ENCODE measurements at regions not wholly inside any gene's neighbourhood (a gene's known extent, or its start where the extent isn't known, plus 50 kb on each side); places are given as distances from the start of the nearest gene placed in this dataset.

DNA sequence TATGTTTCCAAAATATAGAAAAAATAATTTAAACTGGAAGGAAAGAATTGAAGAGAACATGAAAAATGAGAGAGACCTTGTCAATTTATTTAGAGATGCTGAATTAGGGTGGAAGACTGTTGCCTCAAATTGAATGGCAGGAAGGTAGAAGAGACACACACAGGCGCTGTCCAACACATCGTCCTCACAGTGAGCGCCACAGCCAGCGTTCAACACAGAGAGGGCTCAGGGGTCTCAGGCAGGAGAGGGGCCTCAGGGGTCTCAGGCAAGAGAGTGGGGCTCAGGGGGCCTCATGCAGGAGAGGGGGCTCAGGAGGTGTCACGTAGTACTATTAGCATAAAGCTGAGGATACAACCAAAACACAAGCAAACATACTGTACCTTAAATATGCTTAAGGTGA, 65.7 kb downstream of the TMEM18 start:
- DNase-seq = no peak

DNA sequence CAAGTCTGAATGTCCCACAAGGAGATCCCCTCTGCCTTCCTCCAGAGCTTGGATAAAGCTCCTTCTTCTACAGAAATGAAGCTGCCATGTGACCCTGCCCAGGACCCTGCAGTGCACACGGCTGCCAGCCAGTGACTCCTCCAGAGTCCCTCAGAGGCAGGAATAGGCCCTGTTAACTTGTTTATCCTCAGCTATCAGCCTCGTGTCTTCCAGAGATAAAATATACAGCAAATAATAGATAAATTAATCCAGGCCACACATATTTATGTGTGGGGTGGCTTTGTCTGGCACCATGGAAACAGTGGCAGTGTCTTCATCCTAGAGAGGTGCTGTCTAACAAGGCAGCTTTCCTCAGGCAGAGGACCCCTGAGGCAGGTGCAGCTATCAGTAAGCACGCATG, 66.7 kb downstream of the TMEM18 start:
- DNase-seq = no peak

DNA sequence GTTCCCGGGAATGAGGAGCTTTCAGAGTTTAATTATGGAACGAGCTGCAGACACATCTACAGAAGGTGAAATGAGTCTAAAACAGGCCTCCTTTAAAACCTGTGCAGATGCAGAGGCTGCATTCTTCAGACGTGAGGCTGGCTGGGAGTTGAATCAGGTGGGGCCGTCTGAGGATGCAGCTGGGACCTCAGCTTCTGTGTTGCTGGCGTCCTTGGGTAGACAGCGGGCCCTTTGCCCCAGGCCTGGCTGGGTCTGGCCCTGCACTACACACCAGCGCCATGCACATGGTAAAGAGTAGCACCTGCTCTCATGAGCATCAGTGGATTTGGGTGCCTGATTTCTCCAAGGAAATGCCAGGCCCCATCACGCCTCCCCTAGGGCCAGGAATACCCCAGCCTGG, 67.3 kb downstream of the TMEM18 start:
- DNase-seq = no peak

DNA sequence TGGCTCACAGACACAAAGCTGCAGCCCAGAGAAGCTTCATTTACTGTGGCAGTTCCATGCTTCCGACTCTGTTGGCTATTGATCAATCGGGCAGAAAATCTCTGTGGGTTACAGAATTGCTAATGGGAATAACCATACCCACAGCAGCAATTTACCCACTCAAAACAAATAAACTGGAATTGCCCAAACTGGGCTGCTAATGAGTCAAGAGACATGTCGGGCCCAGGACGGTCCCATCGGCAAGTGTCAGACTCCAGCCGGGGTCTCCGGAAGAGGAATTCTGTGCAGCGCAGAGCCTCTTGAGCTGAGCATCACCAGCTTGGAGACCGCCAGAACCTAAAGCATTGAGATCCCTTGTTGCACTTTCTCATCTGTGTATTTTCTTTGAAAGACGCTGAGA, 67.8 kb downstream of the TMEM18 start:
- no peak for DNase-seq

DNA sequence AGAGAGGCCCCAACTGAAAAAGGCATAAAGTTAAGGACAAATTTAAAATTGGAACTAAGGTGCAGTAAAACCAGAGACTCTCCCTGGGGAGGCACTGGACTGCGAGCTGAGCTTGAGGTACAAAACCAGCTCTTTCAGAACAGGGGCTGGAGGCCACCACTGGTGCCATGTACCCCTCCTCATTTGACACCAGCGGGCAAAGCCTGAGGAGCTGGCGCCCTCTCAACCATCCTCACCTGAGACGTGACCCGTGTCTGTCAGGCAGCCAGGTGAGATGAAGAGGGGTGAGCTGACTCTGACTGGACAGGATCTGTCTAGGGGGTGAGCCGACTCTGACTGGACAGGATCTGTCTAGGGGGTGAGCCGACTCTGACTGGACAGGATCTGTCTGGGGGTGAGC, 68.5 kb downstream of the TMEM18 start:
- no peak for DNase-seq

DNA sequence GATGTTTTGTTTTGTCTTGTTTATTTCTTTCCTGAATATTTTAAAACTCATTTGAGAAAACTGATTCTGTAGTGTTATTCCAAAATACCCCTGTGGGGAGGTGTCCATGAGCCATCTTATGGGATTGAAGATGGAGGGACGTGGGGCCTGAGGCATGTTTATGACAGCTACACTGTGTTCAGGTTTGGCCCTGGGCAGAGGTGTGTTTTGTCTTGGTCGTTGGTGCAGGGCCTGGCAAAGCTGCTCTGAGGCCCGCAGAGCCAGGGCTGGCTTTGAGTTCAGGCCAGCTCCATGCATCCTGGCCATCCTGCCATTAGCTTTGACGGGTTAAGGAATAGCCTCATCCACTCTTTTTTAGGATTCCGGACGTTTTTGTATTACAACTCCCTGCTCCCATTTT, 68.9 kb downstream of the TMEM18 start:
- DNase-seq = no peak

DNA sequence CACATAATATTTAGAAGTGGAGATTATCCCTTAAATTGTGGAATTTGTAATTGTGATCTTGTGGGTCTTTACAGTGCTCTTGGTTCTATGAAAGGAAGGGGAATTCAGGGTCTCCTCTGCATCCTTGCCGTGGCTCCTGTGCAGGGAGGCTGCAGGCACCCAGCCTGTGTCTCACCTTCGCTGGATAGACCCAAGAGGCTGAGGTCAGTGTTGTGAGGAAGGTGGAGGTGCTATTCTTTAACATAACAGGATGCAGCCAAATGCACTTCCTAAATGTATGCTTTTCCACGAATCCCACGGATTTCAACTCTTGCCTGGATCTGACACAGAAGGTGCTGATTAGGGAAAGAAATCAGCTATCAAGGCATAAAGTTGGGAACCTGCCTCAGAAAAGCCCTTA, 69.5 kb downstream of the TMEM18 start:
- DNase-seq = no peak

DNA sequence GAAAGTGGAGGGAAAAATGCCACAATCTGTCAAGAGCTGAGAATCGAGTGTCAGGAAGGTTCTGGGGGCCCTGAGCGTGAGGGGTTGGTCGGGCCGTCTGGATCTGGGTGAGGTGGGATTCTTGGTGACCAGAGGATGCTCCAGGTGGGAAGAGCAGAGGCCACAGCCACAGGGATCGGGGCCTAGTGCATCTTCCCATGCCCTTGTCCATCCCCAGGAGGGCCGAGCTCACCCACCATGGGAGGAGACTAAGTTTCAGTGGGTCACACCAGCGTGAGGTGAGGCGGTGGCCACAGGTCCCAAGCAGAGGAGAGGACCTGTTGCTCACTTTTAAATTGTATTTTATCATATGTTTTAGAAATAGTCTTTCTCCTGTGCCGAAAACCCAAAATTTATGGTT, 70.0 kb downstream of the TMEM18 start:
- DNase-seq = no peak

DNA sequence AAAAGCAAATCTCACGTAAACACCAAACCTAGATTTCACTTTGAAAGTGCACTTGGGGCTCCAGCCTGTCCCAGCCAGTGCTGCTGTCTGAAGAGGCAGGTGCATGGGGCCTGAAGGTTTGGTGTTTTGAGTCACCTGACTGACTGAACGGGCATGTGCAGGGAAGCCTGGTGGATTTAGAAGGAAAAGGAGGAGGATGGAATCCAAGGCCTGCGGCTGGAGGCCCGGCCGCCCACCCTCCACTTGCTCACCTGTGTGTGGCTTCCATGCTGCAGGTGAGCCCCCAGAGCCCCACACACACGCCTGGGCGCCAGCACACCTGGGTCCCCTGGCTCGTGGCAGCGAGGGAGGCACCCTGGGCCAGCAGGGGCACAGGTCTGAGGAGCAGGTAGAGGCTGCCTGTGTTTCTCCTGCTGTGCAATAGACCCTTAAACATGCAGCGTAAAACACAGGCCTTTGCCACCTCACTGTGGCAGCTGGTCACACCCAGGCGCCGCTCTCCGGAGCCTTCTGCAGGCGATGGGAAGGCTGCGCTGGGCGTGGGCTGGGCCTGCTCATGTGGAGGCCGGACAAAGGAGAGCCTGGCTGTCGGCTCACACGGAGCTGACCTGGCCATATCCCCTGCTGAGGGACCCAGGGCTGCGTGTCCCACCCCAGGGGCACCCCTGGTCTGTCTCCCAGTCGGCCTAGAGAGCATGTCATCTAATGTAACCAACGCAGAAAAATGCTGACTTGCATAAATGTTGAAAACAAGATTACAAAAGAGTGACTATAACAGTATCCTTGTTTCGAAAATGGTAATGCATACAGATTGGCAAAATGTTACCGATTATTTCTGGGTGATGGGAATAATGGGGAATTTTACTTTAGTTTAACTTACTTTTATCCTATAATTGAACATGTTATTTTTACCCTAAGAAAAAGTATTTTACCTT, 71.3 kb downstream of the TMEM18 start:
- no peak for DNase-seq

DNA sequence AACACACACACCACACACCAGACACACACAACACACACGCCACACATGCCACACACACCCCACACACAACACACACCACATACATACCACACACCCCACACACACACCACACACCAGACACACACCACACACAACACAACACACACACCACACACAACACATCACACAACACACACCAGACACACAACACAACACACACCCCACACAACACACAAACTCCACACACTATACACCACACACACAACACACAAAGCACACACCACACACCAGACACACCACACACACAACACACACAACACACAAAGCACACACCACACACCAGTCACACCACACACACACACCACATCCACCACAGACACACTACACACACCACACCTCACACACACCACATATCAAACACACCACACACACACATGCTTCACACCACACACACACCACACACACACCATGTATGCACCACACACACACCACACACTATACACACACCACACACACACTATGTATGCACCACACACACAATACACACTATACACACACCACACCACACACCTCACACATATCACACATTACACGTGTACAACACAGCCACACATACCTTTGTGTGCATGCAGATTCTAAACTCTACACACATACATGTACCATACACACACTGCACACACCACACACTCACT, 72.2 kb downstream of the TMEM18 start:
- no peak for DNase-seq

DNA sequence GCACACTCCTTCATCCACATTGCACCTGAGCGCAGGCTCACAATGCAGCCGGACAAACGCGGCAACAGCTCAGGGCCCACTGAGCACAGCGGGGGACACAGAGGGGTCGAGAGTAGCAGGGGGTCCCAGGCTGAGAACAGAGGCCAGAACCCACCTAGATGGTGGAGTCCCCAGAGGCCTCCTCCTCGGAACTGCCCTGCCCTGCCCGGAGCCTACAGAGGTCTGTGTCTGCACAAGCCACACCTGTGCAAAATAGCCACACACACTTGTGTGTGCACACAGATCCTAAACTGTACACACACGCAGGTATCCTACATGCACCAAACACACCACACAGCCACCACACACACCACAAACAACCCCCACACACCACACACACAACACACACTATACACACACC, 72.8 kb downstream of the TMEM18 start:
- DNase-seq = no peak

DNA sequence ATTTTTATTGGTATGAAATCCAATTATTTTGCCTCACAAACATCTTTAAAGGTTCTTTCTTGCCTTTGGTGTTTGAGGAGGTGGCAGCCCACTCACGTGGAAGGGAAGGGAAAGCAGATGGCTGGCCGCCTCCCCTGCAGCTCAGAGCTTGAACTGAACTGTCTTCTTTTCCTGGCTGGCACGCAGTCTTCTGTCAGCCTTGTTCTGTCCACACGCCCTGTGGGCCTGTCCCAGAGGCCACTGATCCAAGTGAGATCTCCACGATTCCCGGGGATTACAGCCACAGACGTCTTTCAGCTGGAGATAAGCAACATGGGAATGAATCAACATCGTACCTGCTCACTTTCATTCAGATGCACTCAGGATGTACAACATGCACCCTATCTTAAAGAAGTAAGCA, 73.3 kb downstream of the TMEM18 start:
- DNase-seq = no peak

DNA sequence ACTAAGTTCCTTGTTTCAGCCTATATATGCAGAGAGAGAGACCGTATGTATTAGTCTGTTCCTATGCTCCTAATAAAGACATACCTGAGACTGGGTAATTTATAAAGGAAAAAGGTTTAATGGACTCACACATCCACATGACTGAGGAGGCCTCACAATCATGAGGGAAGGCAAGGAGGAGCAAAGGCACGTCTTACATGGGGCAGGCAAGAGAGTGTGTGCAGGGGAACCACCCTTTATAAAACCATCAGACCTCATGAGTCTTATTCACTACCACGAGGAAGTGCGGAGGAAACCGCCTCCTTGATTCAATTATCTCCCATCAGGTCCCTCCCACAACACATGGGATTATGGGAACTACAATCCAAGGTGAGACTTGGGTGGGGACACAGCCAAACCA, 73.8 kb downstream of the TMEM18 start:
- no peak for DNase-seq

DNA sequence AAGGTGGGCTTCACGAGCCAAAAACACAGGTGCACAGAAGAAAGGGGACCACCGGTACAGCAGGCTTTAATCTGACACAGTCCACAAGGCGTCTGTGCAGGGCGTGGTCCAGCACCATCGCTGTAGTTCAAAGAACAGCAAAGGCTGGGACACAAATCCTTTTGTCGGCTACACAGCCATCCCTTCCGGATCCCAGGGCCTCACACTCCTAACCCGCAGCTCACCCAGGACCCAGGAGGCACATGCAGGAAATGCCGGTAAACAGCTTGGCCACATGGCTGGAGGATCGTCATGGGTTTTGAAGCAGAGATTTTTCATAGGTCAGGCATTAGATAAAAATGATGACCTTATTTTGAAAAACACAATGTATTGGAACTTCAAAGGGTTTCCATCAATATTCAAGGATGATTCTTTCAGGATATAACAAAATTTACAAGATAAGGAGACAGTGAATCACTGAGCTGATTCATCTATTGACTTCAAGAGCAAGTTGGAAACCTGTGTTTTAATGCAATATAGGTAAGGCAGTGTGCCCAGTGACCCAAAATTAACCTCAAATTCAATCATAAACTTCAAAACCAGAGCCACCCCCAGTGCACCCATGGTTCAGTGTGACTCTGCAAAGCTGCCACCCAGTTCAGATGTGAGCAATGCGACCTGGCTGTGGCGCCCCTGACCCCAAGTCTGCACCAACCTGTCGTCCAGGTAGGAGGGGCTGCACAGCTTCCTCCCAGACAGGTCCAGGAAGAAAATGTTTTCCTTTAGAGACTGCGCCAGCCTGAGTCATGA, 74.4 kb downstream of the TMEM18 start:
- no peak for DNase-seq

DNA sequence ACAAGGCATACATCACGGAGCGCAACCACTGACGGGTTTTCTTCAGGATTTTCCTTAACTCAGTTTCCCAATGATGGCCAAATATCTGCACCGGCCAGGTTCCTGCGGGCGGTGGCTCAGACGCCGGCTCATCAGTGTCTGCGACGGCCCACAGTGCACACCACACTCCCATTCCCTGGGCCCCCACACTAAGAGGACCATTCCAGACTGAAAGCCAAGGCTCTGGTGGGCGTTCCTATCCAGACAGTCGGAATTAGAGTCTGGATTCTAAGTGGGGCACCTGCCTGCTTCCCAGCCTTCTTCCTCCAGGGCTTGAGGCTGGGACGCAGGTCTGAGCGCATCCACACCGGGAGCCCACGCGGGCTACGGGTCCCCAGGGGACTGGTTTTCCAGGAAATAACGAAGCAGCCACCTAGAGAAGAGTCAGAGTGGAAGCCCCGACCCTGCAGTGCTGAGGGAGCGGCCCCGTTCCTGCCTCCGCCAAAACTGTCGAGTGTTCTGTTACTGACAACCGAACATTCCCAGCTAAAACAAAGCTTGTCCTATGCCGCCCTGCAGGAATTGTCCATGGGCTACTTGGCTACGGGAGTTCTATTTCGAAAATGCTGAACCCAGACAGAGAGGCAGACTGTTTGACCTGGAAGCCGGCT, 75.3 kb downstream of the TMEM18 start:
- DNase-seq = no peak

DNA sequence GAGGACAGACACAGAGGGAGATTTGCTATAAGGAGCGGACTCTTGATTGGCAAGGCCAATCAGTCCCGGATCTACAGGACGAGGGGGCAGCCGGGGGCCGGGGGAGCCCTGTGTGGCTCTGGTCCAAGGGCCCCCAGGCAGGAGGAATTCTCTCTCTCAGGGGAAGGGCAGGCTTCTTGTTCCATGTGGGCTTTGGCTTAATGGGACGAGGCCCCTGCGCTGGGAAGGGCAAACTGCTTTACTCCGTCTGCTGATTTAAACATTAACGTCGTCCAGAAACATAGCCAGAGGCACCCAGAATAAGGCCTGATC, 75.9 kb downstream of the TMEM18 start:
- DNase-seq = no peak

DNA sequence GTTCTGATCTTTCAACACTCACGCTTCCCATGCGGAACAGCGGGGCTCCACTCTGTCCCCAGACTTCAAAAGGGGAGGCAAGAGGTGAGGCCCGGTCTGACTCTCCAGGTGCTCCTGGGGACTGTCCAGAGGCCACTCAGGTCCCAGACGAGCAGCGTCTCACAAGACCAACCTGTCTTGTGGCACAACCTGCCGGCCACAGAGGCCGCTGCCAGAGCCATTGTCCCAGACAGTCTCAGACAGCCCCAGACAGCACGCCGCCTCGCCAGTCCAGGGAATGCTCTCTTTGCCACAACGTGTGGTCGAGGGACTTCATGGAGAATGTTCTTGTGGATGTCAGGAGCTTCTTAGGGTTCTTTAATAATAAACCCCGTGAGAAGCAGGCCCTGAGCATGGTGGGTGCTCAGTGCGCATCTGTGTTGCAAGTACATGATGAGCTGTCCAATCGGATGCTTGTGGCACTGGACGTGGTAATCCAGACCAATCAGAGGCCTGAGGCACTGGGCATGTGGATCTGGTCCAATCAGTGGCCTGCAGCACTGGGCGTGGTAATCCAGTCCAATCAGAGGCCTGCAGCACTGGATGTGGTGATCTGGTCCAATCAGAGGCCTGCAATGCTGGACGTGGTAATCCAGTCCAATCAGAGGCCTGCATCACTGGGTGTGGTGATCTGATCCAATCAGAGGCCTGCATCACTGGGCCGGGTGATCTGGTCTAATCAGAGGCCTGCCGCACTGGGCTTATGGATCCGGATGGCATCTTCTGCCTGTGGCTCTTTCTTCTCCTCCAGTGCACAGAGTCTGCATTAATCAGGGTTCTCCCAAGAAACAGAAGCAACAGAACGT, 76.4 kb downstream of the TMEM18 start:
- DNase-seq = no peak

DNA sequence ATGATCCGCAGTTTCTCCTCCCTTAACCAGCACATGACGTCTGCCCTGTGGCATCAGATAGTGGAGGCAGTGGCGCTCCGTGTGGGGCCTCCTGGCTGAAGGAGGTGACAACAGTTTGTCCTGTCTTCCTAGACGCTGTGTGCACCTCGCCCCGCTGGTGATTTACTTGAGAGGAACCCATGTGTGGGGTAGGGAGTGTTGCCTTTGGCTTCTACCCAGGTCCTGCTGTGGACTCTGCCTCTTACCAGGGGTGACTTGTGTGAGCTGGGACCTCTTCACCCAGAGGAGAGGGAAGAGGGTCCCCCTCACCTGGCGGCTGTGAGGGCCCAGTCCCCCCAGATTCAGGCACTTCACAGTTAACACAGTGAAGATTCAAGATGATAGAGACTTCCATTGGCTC, 77.6 kb downstream of the TMEM18 start:
- no peak for DNase-seq

DNA sequence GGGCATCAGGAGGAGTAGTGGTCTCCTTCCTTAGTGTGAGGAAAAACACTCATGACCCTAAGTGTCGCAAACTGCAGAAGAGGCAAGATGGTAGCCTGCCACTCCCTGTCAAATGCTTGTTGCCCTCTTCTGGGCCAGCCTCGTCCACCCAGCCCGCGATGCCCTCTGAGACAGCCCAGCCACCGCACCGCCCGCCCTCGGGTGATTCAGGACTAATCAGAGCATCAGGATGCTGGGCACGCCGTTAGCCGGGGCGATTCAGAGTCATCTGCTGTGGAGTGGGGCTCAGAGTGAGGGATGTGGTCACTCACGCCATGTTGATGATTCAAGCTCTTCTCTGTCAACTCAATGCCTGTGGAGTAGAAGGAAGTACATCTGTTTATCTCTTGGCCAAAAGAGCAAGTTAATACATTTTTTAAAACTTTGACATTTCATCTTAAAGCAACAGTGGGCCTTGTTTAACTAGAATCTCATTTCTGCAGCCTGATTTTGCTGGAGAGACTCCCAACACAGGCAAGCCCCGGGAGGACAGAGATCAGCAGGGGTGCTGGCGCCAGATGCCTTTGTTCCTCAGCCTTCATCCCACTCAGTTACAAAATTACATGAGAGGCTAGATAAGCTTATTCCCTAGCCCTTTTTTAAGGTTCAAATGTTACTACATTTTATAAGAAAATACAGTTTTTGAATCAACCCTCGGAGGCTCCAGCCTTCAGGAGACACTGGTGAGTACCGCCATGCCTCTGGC, 79.0 kb downstream of the TMEM18 start:
- DNase-seq = no peak

DNA sequence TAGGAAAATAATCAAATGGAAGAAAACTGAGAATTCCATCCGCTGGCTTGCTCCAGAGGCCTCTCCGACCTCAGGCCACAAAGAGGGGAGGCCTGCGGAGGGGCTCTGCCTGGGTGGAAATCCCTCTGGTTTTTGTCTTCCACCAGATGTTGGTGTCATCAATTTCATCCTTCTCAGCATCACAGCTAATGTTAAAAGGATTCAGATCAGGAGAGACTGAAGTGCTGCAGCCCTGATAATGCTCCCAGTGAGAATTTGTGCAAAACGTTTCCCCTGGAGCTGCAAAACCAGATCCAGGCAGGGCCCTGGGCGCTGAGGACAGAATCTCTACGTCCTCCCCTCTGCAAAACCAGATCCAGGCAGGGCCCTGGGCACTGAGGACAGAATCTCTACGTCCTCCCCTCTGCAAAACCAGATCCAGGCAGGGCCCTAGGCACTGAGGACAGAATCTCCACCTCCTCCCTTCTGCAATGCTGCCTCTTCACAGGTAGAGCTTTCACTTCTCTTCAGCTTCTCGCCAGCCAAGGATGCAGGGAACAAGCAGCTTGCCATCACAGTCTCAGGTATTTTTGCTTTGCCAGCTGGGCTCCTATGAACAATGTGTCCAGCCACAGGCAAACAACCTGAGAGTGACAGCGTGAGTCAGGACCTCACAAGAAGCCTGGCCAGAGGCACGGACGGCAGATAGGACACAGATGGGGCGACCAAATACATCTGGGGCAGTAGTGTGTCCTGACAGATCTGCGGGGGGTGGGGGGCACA, 81.2 kb downstream of the TMEM18 start:
- no peak for DNase-seq

Measured in activated CD4-positive, alpha-beta T cell treated with anti-CD3 and anti-CD28 coated beads for 4 hours (primary cell).